ENCODE measurements at regions not wholly inside any gene's neighbourhood (a gene's known extent, or its start where the extent isn't known, plus 50 kb on each side); places are given as distances from the start of the nearest gene placed in this dataset.

DNA sequence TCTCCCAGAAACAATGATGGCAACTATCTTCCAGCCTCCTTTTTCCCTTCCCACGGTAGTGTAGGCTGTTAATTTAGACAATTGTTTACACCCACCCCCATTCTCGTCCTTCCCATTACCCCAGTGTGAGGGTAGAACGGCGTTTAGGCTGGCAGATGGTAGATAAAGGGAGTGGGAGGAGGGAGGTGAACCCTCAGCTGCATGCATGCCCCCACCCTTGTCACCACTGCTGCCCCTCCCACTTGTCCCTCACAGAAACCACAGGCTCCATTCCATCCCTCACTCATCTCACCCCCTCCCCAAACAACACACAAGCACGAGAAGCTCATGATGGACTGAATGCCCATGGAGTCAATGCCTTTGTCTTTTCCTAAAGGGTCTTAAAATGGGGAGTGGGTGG, 107.9 kb upstream of the PARD3B start:
- H4K20me1 ChIP-seq (ENCODE audit: insufficient read depth): no peaks in the 10 kb centered on the region
- TF ChIP-seq TCF7L2 (IDR thresholded peaks at IDR 0.05; ENCODE audit: borderline replicate concordance, extremely low read depth, insufficient read depth, insufficient read length) (no peak), RAD21 (IDR thresholded peaks at IDR 0.05; ENCODE audit: low read depth) (no peak), JUND (IDR thresholded peaks at IDR 0.05) (no peak), EZH2phosphoT487 (IDR thresholded peaks at IDR 0.05; ENCODE audit: borderline replicate concordance) (no peak), FOSL1 (IDR thresholded peaks at IDR 0.05; ENCODE audit: low read depth) (no peak), YY1 (IDR thresholded peaks at IDR 0.05; ENCODE audit: extremely low read depth, insufficient replicate concordance, low read depth, low read length) (no peak), SRF (IDR thresholded peaks at IDR 0.05; ENCODE audit: low read depth) (no peak), ZFX (IDR thresholded peaks at IDR 0.05) (no peak), ZNF274 (IDR thresholded peaks at IDR 0.05; ENCODE audit: low read depth, low read length) (no peak), POLR2A (IDR thresholded peaks at IDR 0.05; ENCODE audit: borderline replicate concordance, extremely low read depth, insufficient read depth, insufficient read length) (no peak), SIN3A (IDR thresholded peaks at IDR 0.05; ENCODE audit: low read depth) (no peak), EZH2 (IDR thresholded peaks at IDR 0.05) (no peak)
- TF ChIP-seq, protein P1, sequence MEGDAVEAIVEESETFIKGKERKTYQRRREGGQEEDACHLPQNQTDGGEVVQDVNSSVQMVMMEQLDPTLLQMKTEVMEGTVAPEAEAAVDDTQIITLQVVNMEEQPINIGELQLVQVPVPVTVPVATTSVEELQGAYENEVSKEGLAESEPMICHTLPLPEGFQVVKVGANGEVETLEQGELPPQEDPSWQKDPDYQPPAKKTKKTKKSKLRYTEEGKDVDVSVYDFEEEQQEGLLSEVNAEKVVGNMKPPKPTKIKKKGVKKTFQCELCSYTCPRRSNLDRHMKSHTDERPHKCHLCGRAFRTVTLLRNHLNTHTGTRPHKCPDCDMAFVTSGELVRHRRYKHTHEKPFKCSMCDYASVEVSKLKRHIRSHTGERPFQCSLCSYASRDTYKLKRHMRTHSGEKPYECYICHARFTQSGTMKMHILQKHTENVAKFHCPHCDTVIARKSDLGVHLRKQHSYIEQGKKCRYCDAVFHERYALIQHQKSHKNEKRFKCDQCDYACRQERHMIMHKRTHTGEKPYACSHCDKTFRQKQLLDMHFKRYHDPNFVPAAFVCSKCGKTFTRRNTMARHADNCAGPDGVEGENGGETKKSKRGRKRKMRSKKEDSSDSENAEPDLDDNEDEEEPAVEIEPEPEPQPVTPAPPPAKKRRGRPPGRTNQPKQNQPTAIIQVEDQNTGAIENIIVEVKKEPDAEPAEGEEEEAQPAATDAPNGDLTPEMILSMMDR (IDR thresholded peaks at IDR 0.05 in 2 of 3, conservative IDR thresholded peaks at IDR 0.05 in 1 of 3; ENCODE audit: borderline replicate concordance in 1 of 3, insufficient read depth in 1 of 3, low read depth in 2 of 3, low read length in 2 of 3): no peak
- TF ChIP-seq, protein P2, sequence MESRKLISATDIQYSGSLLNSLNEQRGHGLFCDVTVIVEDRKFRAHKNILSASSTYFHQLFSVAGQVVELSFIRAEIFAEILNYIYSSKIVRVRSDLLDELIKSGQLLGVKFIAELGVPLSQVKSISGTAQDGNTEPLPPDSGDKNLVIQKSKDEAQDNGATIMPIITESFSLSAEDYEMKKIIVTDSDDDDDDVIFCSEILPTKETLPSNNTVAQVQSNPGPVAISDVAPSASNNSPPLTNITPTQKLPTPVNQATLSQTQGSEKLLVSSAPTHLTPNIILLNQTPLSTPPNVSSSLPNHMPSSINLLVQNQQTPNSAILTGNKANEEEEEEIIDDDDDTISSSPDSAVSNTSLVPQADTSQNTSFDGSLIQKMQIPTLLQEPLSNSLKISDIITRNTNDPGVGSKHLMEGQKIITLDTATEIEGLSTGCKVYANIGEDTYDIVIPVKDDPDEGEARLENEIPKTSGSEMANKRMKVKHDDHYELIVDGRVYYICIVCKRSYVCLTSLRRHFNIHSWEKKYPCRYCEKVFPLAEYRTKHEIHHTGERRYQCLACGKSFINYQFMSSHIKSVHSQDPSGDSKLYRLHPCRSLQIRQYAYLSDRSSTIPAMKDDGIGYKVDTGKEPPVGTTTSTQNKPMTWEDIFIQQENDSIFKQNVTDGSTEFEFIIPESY (IDR thresholded peaks at IDR 0.05; ENCODE audit: extremely low read depth, insufficient replicate concordance, low read length): no peak
- CTCF ChIA-PET: no interaction called here
- DNase-seq (ENCODE audit: low read depth, low spot score): no peak
- no peak overlapping the region for H3K9ac ChIP-seq (ENCODE audit: low read length)
- BruUV-seq (replicated peaks): no TSS peak
- no peaks in the 10 kb centered on the region for H3K4me1 ChIP-seq (ENCODE audit: control insufficient read depth in 1 of 2, insufficient read depth in 2 of 2, low read length in 2 of 2)
- H3K9me3 ChIP-seq (ENCODE audit: control insufficient read depth in 1 of 2, insufficient read depth in 1 of 2, low read depth in 1 of 2, low read length in 2 of 2): no peaks in the 10 kb centered on the region
- RAD21 ChIA-PET (ENCODE audit: low non-redundant PET in 1 of 2, low total read pairs in 2 of 2, uncharacterized antibody in 2 of 2, unreplicated experiment in 2 of 2): no interaction called here
- no peak overlapping the region for H3K4me2 ChIP-seq (ENCODE audit: low read length)
- ATAC-seq: no peak
- H3K27ac ChIP-seq (ENCODE audit: low read depth, low read length): no peak overlapping the region
- no peaks in the 10 kb centered on the region for H3K36me3 ChIP-seq (ENCODE audit: control insufficient read depth in 1 of 2, insufficient read depth in 2 of 2, low read length in 2 of 2)
- no peaks in the 10 kb centered on the region for H3K27me3 ChIP-seq (ENCODE audit: insufficient read depth, low read length)
- intact Hi-C loops (cut with micrococcal nuclease): no loop called here
- no peak overlapping the region for H3K4me3 ChIP-seq (replicated peaks in 1 of 2; ENCODE audit: low read depth in 1 of 2, low read length in 2 of 2)
- no peaks in the 10 kb centered on the region for H3K79me2 ChIP-seq (ENCODE audit: insufficient read depth, low read length)
- H3K9me2 ChIP-seq (ENCODE audit: insufficient read depth): no peaks in the 10 kb centered on the region
- no peak overlapping the region for H2AFZ ChIP-seq (ENCODE audit: low read depth, low read length, poor library complexity, severe bottlenecking)
- POLR2A ChIA-PET: no interaction called here
